GM23248 (cell line): ENCODE measurements at regions not wholly inside any gene's neighbourhood (a gene's known extent, or its start where the extent isn't known, plus 50 kb on each side); places are given as distances from the start of the nearest gene placed in this dataset.

ENCODE experiments used
- DNase-seq: peaks from one replicate; pipeline ENCODE4 v3.0.0-alpha.2; 2015
- H2AFZ ChIP-seq: fragments of 200-600 bp; sonication (generic); 2 replicates; pipeline ENCODE4 v1.6.1; 2016; ENCODE audit warnings: antibody characterized with exemption
- H3F3A ChIP-seq: fragments of 200-600 bp; sonication (generic); 2 replicates; pipeline ENCODE4 v1.6.1; 2016; ENCODE audit warnings: mild to moderate bottlenecking, antibody characterized with exemption, mixed run types; ENCODE audit not compliant: insufficient read depth
- H3K27ac ChIP-seq: fragments of 200-600 bp; sonication (generic); 2 replicates; pipeline ENCODE4 v1.5.1; 2016; ENCODE audit warnings: mild to moderate bottlenecking
- H3K27me3 ChIP-seq: fragments of 200-600 bp; sonication (generic); replicated peaks from 2 replicates; pipeline ENCODE4 v1.6.1; 2016; ENCODE audit warnings: mild to moderate bottlenecking; ENCODE audit not compliant: insufficient read depth
- H3K36me3 ChIP-seq: fragments of 200-600 bp; sonication (generic); 2 replicates; pipeline ENCODE4 v1.6.1; 2016; ENCODE audit warnings: low read depth, mild to moderate bottlenecking
- H3K4me1 ChIP-seq: fragments of 200-600 bp; sonication (generic); 2 replicates; pipeline ENCODE4 v1.6.1; 2016; ENCODE audit warnings: mild to moderate bottlenecking; ENCODE audit not compliant: insufficient read depth
- H3K4me2 ChIP-seq: fragments of 200-600 bp; sonication (generic); one replicate; pipeline ENCODE4 v1.6.1; 2016; ENCODE audit warnings: mild to moderate bottlenecking; ENCODE audit not compliant: unreplicated experiment
- H3K4me3 ChIP-seq: fragments of 200-600 bp; sonication (generic); 2 replicates; pipeline ENCODE4 v1.5.1; 2016; ENCODE audit warnings: mild to moderate bottlenecking
- H3K79me2 ChIP-seq: fragments of 200-600 bp; sonication (generic); 2 replicates; pipeline ENCODE4 v1.6.1; 2016; ENCODE audit warnings: mild to moderate bottlenecking; ENCODE audit not compliant: insufficient read depth
- H3K9ac ChIP-seq: fragments of 200-600 bp; sonication (generic); 2 replicates; pipeline ENCODE4 v1.6.1; 2016; ENCODE audit warnings: mild to moderate bottlenecking
- H3K9me2 ChIP-seq: fragments of 200-600 bp; sonication (generic); 2 replicates; pipeline ENCODE4 v1.6.1; 2016; ENCODE audit warnings: mixed run types, mild to moderate bottlenecking, moderate library complexity; ENCODE audit not compliant: insufficient read depth
- H3K9me3 ChIP-seq: fragments of 200-600 bp; sonication (generic); one replicate; pipeline ENCODE4 v1.6.1; 2017; ENCODE audit warnings: low read depth
- H4K20me1 ChIP-seq: fragments of 200-600 bp; sonication (generic); 2 replicates; pipeline ENCODE4 v1.6.0; 2016; ENCODE audit not compliant: insufficient read depth
- EZH2 ChIP-seq: fragments of 200-600 bp; sonication (generic); IDR thresholded peaks from 2 replicates; pipeline ENCODE4 v1.6.1; 2018; ENCODE audit warnings: antibody characterized with exemption, mild to moderate bottlenecking; ENCODE audit not compliant: insufficient read depth, poor library complexity, severe bottlenecking
- EZH2phosphoT487 ChIP-seq: fragments of 200-600 bp; sonication (generic); IDR thresholded peaks from 2 replicates; pipeline ENCODE4 v1.6.1; 2018; ENCODE audit warnings: antibody characterized with exemption, moderate library complexity, mild to moderate bottlenecking, low read depth; ENCODE audit not compliant: insufficient read depth
- whole genome bisulfite sequencing, 2 experiments: methylation state at CpG; one replicate each; pipeline ENCODE4 v1.1.6; 2015 to 2017; ENCODE audit warnings: low lambda C conversion rate in 2 of 2, low coverage in 1 of 2; ENCODE audit errors: missing lambda C conversion rate in 2 of 2; 5-methylcytosine and 5-hydroxymethylcytosine counted together
- in situ Hi-C: fragments of 300-500 bp; cut with MboI; formaldehyde crosslinking; loops from 2 replicates; pipeline ENCODE4 v1.15.0; 2020

- in situ Hi-C loops = no loop called here
- DNase-seq = no peak
- Histone ChIP-seq H3K27ac (no peak overlapping the region), H3K4me1 (peaks cover 43% of the 10 kb centered on the region), H3F3A (peaks cover 30% of the 10 kb centered on the region), H3K36me3 (no peaks in the 10 kb centered on the region), H2AFZ (no peak overlapping the region), H4K20me1 (no peaks in the 10 kb centered on the region), H3K9me2 (no peaks in the 10 kb centered on the region), H3K4me2 (no peak overlapping the region), H3K79me2 (no peaks in the 10 kb centered on the region), H3K27me3 (no peaks in the 10 kb centered on the region), H3K9ac (no peak overlapping the region), H3K4me3 (no peak overlapping the region), H3K9me3 (no peaks in the 10 kb centered on the region)
- TF ChIP-seq EZH2phosphoT487 (no peak), EZH2 (no peak)
- WGBS, 2 experiments = 79 to 91% methylated on average over 4 of the region's 4 CpGs
These were observed 269.7 kb downstream of the FAM76B start for GRCh38 chr11:95519912-95520311.

- WGBS, 2 experiments = 3 to 4% methylated on average over 1 of the region's 1 CpG
- H3K27ac ChIP-seq = peak overlapping the region; percentile 12; the same call in 1 of the 2 replicates
- DNase-seq = peak; percentile 39
These were observed 272.1 kb downstream of the FAM76B start for GRCh38 chr11:95517453-95517852.

GRCh38 chr11:95516786-95517185, 272.8 kb downstream of the FAM76B start:
- H3K4me1 ChIP-seq = peaks cover 69% of the 10 kb centered on the region
- WGBS, 2 experiments = 1 to 5% methylated on average over 2 of the region's 2 CpGs
- peaks cover 61% of the 10 kb centered on the region for H3F3A ChIP-seq
- H3K79me2 ChIP-seq = no peaks in the 10 kb centered on the region
- H3K36me3 ChIP-seq = no peaks in the 10 kb centered on the region
- H3K9me3 ChIP-seq = no peaks in the 10 kb centered on the region
- DNase-seq = peak; percentile 90
- no peaks in the 10 kb centered on the region for H3K27me3 ChIP-seq
- in situ Hi-C loops = no loop called here
- no peaks in the 10 kb centered on the region for H4K20me1 ChIP-seq
- no peaks in the 10 kb centered on the region for H3K9me2 ChIP-seq
- 0 out of 2 replicates have a peak overlapping the region, but pooled peaks have one; percentile 5 for H3K4me3 ChIP-seq
- no peak overlapping the region for H3K9ac ChIP-seq
- TF ChIP-seq EZH2phosphoT487 (no peak), EZH2 (no peak)
- no peak overlapping the region for H2AFZ ChIP-seq
- H3K27ac ChIP-seq = peak overlapping the region; percentile 12
- peak overlapping the region; percentile 30 for H3K4me2 ChIP-seq

More at GRCh38 chr11:95517453-95517852, 272.1 kb downstream of the FAM76B start:
- H3K4me3 ChIP-seq = peak overlapping the region; percentile 5; the same call in 1 of the 2 replicates
- peaks cover 55% of the 10 kb centered on the region for H3F3A ChIP-seq
- H4K20me1 ChIP-seq = no peaks in the 10 kb centered on the region
- no peaks in the 10 kb centered on the region for H3K27me3 ChIP-seq
- H3K9me2 ChIP-seq = no peaks in the 10 kb centered on the region
- no peak overlapping the region for H3K9ac ChIP-seq
- peak overlapping the region; percentile 30 for H3K4me2 ChIP-seq
- no peaks in the 10 kb centered on the region for H3K79me2 ChIP-seq
- TF ChIP-seq EZH2phosphoT487 (no peak), EZH2 (no peak)
- in situ Hi-C loops = no loop called here
- peaks cover 65% of the 10 kb centered on the region for H3K4me1 ChIP-seq
- H2AFZ ChIP-seq = no peak overlapping the region
- H3K36me3 ChIP-seq = no peaks in the 10 kb centered on the region
- H3K9me3 ChIP-seq = no peaks in the 10 kb centered on the region

- in situ Hi-C loops = no loop called here
- no peaks in the 10 kb centered on the region for H3K27me3 ChIP-seq
- H3K27ac ChIP-seq = no peak overlapping the region
- H4K20me1 ChIP-seq = no peaks in the 10 kb centered on the region
- no peak overlapping the region for H3K4me3 ChIP-seq
- no peak overlapping the region for H3K9ac ChIP-seq
- TF ChIP-seq EZH2phosphoT487 (no peak), EZH2 (no peak)
- H3K9me3 ChIP-seq = no peaks in the 10 kb centered on the region
- 25 to 31% methylated on average over 2 of the region's 2 CpGs for WGBS, 2 experiments
- no peaks in the 10 kb centered on the region for H3K79me2 ChIP-seq
- H3F3A ChIP-seq = peaks cover 67% of the 10 kb centered on the region
- peaks cover 72% of the 10 kb centered on the region for H3K4me1 ChIP-seq
- H3K9me2 ChIP-seq = no peaks in the 10 kb centered on the region
- no peak overlapping the region for H2AFZ ChIP-seq
- no peak overlapping the region for H3K4me2 ChIP-seq
- H3K36me3 ChIP-seq = no peaks in the 10 kb centered on the region
- DNase-seq = no peak
These were observed 273.4 kb downstream of the FAM76B start for GRCh38 chr11:95516175-95516574.

GRCh38 chr11:95515371-95515770, 274.2 kb downstream of the FAM76B start:
- H2AFZ ChIP-seq = no peak overlapping the region
- TF ChIP-seq EZH2phosphoT487 (no peak), EZH2 (no peak)
- peaks cover 66% of the 10 kb centered on the region for H3K4me1 ChIP-seq
- H3K4me2 ChIP-seq = peak overlapping the region; percentile 27
- H3K27me3 ChIP-seq = no peaks in the 10 kb centered on the region
- no peaks in the 10 kb centered on the region for H4K20me1 ChIP-seq
- H3K79me2 ChIP-seq = no peaks in the 10 kb centered on the region
- 27 to 33% methylated on average over 2 of the region's 2 CpGs for WGBS, 2 experiments
- no peaks in the 10 kb centered on the region for H3K9me3 ChIP-seq
- no peaks in the 10 kb centered on the region for H3K9me2 ChIP-seq
- DNase-seq = peak; percentile 88
- H3K4me3 ChIP-seq = no peak overlapping the region
- in situ Hi-C loops = no loop called here
- H3K9ac ChIP-seq = no peak overlapping the region
- no peaks in the 10 kb centered on the region for H3K36me3 ChIP-seq
- H3K27ac ChIP-seq = 0 out of 2 replicates have a peak overlapping the region, but pooled peaks have one; percentile 17
- peaks cover 64% of the 10 kb centered on the region for H3F3A ChIP-seq
